SK-MEL-5 (cell line): ENCODE measurements at regions not wholly inside any gene's neighbourhood (a gene's known extent, or its start where the extent isn't known, plus 50 kb on each side); places are given as distances from the start of the nearest gene placed in this dataset.

ENCODE experiments used
- DNase-seq: peaks from one replicate; pipeline ENCODE4 v3.0.0-alpha.2; 2016; ENCODE audit warnings: low read depth, low spot score
- in situ Hi-C: cut with HindIII; loops from 2 replicates; pipeline ENCODE4 v1.10.0; 2016; ENCODE audit warnings: low sequenced_read_pairs, high pct_unique_total_duplicates, low pct_unique_long_range_greater_than_20kb

- in situ Hi-C loops, result no loop called here
- DNase-seq, result no peak
Observed at GRCh38 chr2:66762761-66763160, 327.8 kb downstream of the MEIS1 start.

- in situ Hi-C loops, result no loop called here
- DNase-seq, result no peak
Observed at GRCh38 chr2:66766582-66766981, 331.7 kb downstream of the MEIS1 start.

- no peak for DNase-seq
- in situ Hi-C loops, result no loop called here
Observed at GRCh38 chr2:66771359-66771976, 336.5 kb downstream of the MEIS1 start.

GRCh38 chr2:66772618-66773017 is 337.7 kb downstream of the MEIS1 start:
- peak; percentile 62 for DNase-seq
- in situ Hi-C loops, result no loop called here

- in situ Hi-C loops, result no loop called here
- no peak for DNase-seq
Observed at GRCh38 chr2:66775730-66776422, 341.0 kb downstream of the MEIS1 start.

- in situ Hi-C loops, result no loop called here
- no peak for DNase-seq
Observed at GRCh38 chr2:66781804-66782203, 346.9 kb downstream of the MEIS1 start.

- no peak for DNase-seq
- in situ Hi-C loops, result no loop called here
Observed at GRCh38 chr2:66782780-66783361, 347.9 kb downstream of the MEIS1 start.

- in situ Hi-C loops, result no loop called here
- no peak for DNase-seq
Observed at GRCh38 chr2:66789741-66790140, 354.8 kb downstream of the MEIS1 start.

GRCh38 chr2:66790651-66791181 is 355.8 kb downstream of the MEIS1 start:
- in situ Hi-C loops, result no loop called here
- no peak for DNase-seq

GRCh38 chr2:66794070-66794469 is 359.1 kb downstream of the MEIS1 start:
- peak; percentile 79 for DNase-seq
- in situ Hi-C loops, result no loop called here

GRCh38 chr2:66794551-66794950 is 359.6 kb downstream of the MEIS1 start:
- in situ Hi-C loops, result no loop called here
- peak; percentile 78 for DNase-seq

- DNase-seq, result peak; percentile 42
- in situ Hi-C loops, result no loop called here
Observed at GRCh38 chr2:66802877-66803276, 368.0 kb downstream of the MEIS1 start.

GRCh38 chr2:66803726-66804125 is 368.8 kb downstream of the MEIS1 start:
- DNase-seq, result no peak
- in situ Hi-C loops, result no loop called here

- in situ Hi-C loops, result no loop called here
- DNase-seq, result no peak
Observed at GRCh38 chr2:66805016-66805865, 370.3 kb downstream of the MEIS1 start.

- in situ Hi-C loops, result no loop called here
- DNase-seq, result no peak
Observed at GRCh38 chr2:66805968-66806367, 371.0 kb downstream of the MEIS1 start.

GRCh38 chr2:66813525-66813924 is 378.6 kb downstream of the MEIS1 start:
- in situ Hi-C loops, result no loop called here

GRCh38 chr2:66813976-66814375 is 379.1 kb downstream of the MEIS1 start:
- DNase-seq, result no peak
- in situ Hi-C loops, result no loop called here

More at GRCh38 chr2:66813525-66813924, 378.6 kb downstream of the MEIS1 start:
- no peak for DNase-seq

GRCh38 chr2:66814916-66815315 is 380.0 kb downstream of the MEIS1 start:
- DNase-seq, result no peak
- in situ Hi-C loops, result no loop called here
